ENCODE measurements at regions not wholly inside any gene's neighbourhood (a gene's known extent, or its start where the extent isn't known, plus 50 kb on each side); places are given as distances from the start of the nearest gene placed in this dataset.
A peak's percentile ranks its signal among the peaks of the same experiment; 100 is the strongest.

DNA sequence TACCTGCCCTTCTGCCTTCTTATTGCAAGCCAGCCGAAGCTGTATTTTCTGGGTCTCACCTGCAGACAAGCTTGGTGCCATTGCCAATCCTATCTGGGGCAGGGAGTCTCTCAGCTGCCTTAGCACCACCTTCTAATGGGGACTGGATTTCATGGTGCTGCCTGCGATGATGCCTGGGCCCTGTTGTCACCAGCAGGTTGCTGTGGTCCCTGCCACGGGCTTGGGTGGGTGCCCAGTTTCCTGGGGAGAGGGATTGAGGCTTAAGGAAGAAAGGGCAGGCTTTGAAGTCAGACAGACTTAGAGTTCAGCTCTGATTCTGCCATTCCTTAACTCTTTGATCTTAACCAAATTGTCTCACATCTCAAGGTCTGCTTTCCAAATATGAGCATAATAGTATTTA lies 87.4 kb upstream of the CD96 start:
- 95% methylated on average over 3 of the region's 3 CpGs; no CpG with 5 or more reads in 1 of the 2 experiments for WGBS, 2 experiments (ENCODE audit: extremely low coverage in 1 of 2, insufficient coverage in 1 of 2, insufficient read length in 1 of 2, insufficient replicate concordance in 2 of 2, low coverage in 1 of 2, low lambda C conversion rate in 2 of 2, missing lambda C conversion rate in 1 of 2)
- CTCF ChIA-PET (ENCODE audit: partially characterized antibody), result no interaction called here

More for the DNA sequence above, 87.4 kb upstream of the CD96 start:
- H4K5ac ChIP-seq (ENCODE audit: insufficient read length, low read depth, low read length), result no peak overlapping the region
- H2BK20ac ChIP-seq (ENCODE audit: low read length), result no peak overlapping the region
- H3K9me3 ChIP-seq (ENCODE audit: insufficient read depth in 2 of 2, low read depth in 1 of 2, low read length in 1 of 2), result 0 out of 4 replicates have a peak, but pooled peaks cover 0 to 2% of the 10 kb centered on the region in 2 experiments
- no peaks in the 10 kb centered on the region for H3K27me3 ChIP-seq (replicated peaks in 1 of 4; ENCODE audit: control insufficient read depth in 3 of 4, extremely low read depth in 1 of 4, insufficient read depth in 3 of 4, low read length in 3 of 4)
- no peak overlapping the region for H2BK12ac ChIP-seq (ENCODE audit: low read depth, low read length)
- no peak overlapping the region for H2BK15ac ChIP-seq (ENCODE audit: low read length)
- H2AK5ac ChIP-seq (ENCODE audit: low read depth, low read length), result no peak overlapping the region
- no peak overlapping the region for H3K14ac ChIP-seq (ENCODE audit: insufficient read length)
- no peak overlapping the region for H3K4me2 ChIP-seq (ENCODE audit: insufficient read depth in 1 of 2, low read depth in 2 of 2, low read length in 2 of 2)
- H3K79me2 ChIP-seq (ENCODE audit: control insufficient read depth in 1 of 2, insufficient read depth in 2 of 2, low read length in 2 of 2), result no peaks in the 10 kb centered on the region
- no peak for TF ChIP-seq MAFK (IDR thresholded peaks at IDR 0.05; ENCODE audit: low read depth, low read length)
- no peak for TF ChIP-seq ZNF274 (IDR thresholded peaks at IDR 0.05; ENCODE audit: borderline replicate concordance, extremely low read depth, low read length)
- no peak for TF ChIP-seq BRCA1 (IDR thresholded peaks at IDR 0.05; ENCODE audit: low read depth, low read length)
- TF ChIP-seq, protein P1, sequence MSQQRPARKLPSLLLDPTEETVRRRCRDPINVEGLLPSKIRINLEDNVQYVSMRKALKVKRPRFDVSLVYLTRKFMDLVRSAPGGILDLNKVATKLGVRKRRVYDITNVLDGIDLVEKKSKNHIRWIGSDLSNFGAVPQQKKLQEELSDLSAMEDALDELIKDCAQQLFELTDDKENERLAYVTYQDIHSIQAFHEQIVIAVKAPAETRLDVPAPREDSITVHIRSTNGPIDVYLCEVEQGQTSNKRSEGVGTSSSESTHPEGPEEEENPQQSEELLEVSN (IDR thresholded peaks at IDR 0.05), result no peak
- no peak overlapping the region for H3K27ac ChIP-seq (ENCODE audit: low read depth, low read length)
- H3K36me3 ChIP-seq (ENCODE audit: control insufficient read depth in 2 of 4, insufficient read depth in 4 of 4, low read length in 3 of 4), result no peaks in the 10 kb centered on the region
- H3K79me1 ChIP-seq (ENCODE audit: low read depth, low read length), result no peaks in the 10 kb centered on the region
- no peak overlapping the region for H3K4ac ChIP-seq (replicated peaks; ENCODE audit: insufficient read length, low read depth, low read length)
- no peak for DNase-seq (ENCODE audit: low read depth in 1 of 2, low spot score in 2 of 2)
- no peaks in the 10 kb centered on the region for H4K20me1 ChIP-seq (replicated peaks in 1 of 2; ENCODE audit: control insufficient read depth in 1 of 2, insufficient read depth in 2 of 2, low read length in 2 of 2)
- no peak overlapping the region for H2BK5ac ChIP-seq (ENCODE audit: low read depth, low read length)
- H3K4me3 ChIP-seq (ENCODE audit: extremely low read depth in 1 of 4, insufficient read depth in 2 of 4, low read depth in 3 of 4, low read length in 4 of 4), result no peak overlapping the region
- no peak overlapping the region for H2AFZ ChIP-seq (ENCODE audit: low read length)
- H3K9ac ChIP-seq (replicated peaks in 1 of 4; ENCODE audit: extremely low read depth in 1 of 4, low read depth in 3 of 4, low read length in 3 of 4), result no peak overlapping the region
- no peak overlapping the region for H4K91ac ChIP-seq (replicated peaks; ENCODE audit: insufficient read length, low read length)
- H3K23ac ChIP-seq (ENCODE audit: insufficient read length), result no peak overlapping the region
- FAIRE-seq, result no peak
- peak overlapping the region; percentile 12; the same call in 1 of the 2 replicates for H4K8ac ChIP-seq (ENCODE audit: extremely low read depth, insufficient read depth, low read length)
- H3K18ac ChIP-seq (ENCODE audit: extremely low read depth, low read length), result no peak overlapping the region
- no peaks in the 10 kb centered on the region for H3K23me2 ChIP-seq (ENCODE audit: low read depth, low read length)
- no peaks in the 10 kb centered on the region for H3K4me1 ChIP-seq (replicated peaks in 1 of 4; ENCODE audit: control insufficient read depth in 3 of 4, insufficient read depth in 4 of 4, low read length in 3 of 4)
- H3K56ac ChIP-seq (replicated peaks; ENCODE audit: insufficient read length, low read depth, low read length), result no peak overlapping the region
- POLR2A ChIA-PET (ENCODE audit: partially characterized antibody), result no interaction called here
- H2BK120ac ChIP-seq (replicated peaks; ENCODE audit: low read depth, low read length), result no peak overlapping the region

Measured in H1 (cell line).